Suppressor macrophage treated with lipopolysaccharide for 4 hours (primary cell): ENCODE measurements at regions not wholly inside any gene's neighbourhood (a gene's known extent, or its start where the extent isn't known, plus 50 kb on each side); places are given as distances from the start of the nearest gene placed in this dataset.

ENCODE experiments used
- DNase-seq: peaks from one replicate; pipeline ENCODE4 v3.0.0-alpha.2; 2020

DNA sequence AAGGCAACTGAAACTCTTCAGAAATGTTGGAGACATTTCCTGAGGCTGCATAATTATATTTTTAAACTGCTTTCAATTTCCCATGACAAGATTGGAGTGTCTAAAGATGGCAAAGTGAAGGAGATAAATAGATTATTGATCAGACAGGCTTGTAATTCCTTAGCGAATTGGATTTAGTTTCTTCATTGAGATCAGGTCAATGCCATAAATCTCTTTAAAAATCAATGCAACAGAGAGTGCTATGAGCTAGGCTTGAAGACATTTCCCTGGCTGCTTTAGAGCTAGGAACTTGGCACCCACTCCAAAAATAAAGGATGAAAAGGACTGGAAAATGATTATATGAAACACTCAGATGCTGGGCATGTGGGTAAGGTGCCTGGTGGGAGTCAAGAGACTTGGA, 828.4 kb downstream of the TLR4 start:
- no peak for DNase-seq

DNA sequence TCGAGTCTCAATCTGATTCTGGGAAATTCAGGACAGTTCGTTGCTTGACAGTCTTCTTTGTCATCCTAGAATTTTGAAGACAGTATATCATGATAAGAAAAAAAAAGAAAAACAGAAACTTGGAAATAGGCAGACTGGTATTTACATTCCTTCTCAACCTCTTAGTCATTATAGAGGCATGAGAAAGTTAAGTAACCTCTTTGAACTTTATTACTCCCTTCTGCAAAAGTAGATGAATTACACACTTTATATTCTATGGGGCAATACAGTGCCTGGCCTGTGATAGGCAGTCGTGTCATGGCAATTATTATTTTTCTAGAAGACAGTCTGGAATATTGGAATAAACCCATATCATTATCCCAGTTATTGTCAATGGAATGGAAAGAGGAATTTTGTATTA, 828.9 kb downstream of the TLR4 start:
- DNase-seq, result no peak

- no peak for DNase-seq
Measured at GRCh38 chr9:118533850-118534249, 829.6 kb downstream of the TLR4 start.

DNA sequence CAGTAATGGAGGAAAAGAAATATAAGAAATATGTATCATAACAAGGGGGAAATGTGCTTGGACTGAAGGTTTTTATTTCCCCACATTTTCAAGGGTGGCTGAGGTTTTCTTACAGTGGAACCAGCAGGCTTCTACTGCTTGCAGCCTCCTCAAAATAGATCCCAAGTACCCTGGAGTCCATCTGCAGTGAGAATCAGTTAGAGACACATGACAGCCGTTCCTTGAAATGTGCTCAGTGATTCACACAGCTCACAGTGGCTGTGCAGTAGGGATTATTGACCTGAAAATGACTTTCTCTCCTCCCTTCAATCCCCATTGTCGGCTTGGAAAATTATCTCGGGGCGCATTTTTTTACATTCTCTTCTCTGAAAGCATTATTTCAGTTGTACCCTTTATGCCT, 832.0 kb downstream of the TLR4 start:
- DNase-seq, result no peak

- DNase-seq, result no peak
Measured at GRCh38 chr9:118538959-118539358, 830.3 kb downstream of the BRINP1 start.

GRCh38 chr9:118553465-118553864, 815.8 kb downstream of the BRINP1 start:
- no peak for DNase-seq

DNA sequence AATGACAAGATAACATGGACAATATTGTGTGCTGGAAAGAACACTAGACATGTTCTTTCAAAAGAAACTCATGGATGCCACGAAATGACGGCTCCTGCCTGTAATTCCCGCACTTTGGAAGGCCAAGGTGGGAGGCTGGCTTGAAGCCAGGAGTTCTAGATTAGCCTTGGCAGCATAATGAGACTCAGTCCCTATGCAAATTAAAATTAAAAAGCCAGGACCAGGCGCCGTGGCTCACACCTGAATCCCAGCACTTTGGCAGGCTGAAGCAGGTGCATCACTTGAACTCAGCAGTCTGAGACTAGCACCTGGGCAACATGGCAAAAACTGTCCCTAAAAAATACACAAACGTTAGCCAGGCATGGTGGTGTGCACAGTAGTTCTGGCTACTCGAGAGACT, 814.2 kb downstream of the BRINP1 start:
- DNase-seq, result no peak

- DNase-seq, result no peak
Measured at GRCh38 chr9:118558026-118558425, 811.2 kb downstream of the BRINP1 start.

GRCh38 chr9:118558891-118559290, 810.3 kb downstream of the BRINP1 start:
- no peak for DNase-seq

GRCh38 chr9:118561051-118561450, 808.2 kb downstream of the BRINP1 start:
- no peak for DNase-seq

GRCh38 chr9:118563677-118564076, 805.6 kb downstream of the BRINP1 start:
- DNase-seq, result no peak

DNA sequence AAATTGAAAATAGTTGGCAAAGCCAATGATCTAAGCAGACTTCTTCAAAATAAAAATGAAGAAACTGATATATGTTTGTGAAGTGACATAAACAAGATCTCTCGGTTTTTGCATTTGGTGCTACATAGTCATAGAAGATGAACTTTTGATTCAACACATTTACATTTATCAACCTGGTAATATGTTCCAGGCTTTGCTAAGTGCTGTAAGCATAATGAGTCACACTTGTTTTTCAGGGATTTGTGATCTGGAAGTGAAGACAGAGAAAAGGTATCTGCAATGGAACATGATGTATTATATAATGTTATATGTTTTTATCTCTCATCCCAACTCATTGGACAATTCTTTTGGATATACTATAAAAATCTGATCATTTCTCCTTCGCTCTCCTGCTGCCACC, 801.4 kb downstream of the BRINP1 start:
- DNase-seq, result no peak

GRCh38 chr9:118568704-118569103, 800.5 kb downstream of the BRINP1 start:
- DNase-seq, result no peak

DNA sequence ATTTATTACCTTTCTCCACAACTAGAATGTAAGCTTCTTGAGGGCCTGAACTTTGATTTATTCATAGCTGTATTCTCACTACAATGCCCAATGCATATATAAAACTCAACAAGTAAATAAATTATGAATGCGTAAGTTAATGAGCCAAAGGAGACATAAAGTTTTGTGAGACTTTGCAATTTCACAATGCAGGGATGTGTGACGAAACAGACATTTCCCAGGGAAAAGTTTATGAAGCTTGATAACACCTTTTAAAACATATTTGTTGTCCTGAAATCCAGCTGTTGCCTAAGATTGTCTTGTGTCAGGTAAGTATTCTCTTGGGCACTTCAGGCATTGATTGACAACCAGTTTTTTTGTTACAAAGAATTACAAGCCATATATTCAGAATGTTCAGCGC, 800.1 kb downstream of the BRINP1 start:
- no peak for DNase-seq

GRCh38 chr9:118570066-118570465, 799.2 kb downstream of the BRINP1 start:
- DNase-seq, result no peak

DNA sequence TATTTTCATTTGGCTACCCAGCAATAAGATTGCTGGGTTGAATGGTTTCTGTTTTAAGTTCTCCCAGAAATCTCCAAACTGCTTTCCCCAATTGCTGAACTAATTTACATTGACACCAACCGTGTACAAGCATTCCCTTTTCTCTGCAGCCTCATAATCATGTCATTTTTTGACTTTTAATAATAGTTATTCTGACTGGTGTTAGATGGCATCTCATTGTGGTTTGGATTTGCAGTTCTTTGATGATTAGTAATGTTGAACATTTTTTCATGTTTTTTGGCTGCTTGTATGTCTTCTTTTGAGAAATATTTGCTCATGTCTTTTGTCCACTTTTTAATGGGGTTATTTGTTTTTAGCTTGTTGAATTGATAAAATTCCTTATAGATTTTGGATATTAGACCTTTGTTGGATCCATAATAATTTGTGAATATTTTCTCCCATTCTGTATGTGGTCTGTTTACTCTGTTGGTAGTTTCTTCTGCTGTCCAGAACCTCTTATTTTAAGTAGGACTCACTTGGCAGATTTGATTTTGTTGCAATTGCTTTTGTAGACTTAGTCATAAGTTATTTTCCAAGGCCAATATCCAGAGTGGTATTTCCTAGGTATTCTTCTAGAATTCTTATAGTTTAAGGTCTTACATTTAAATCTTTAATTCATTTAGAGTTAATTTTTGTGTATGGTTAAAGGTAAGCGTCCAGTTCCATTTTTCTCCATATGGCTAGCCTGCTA, 793.7 kb downstream of the BRINP1 start:
- no peak for DNase-seq

DNA sequence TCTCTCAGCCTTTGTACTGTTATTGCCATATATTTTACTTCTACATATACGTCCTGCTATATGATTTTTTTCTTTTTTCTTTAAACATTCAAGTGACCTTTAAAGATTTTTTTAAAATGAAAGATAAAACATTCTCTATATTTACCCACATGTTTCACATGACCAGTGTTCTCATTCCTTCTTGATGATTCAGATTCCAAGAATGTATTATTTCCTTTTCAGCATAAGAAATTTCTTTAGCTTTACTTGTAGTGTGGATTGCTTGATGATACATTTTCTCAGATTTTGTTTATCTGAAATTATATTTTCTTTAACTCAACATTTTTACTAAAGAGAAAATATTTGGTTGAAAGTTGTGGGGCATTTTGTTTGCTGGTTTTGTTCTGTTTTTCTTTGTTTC, 792.1 kb downstream of the BRINP1 start:
- DNase-seq, result no peak

DNA sequence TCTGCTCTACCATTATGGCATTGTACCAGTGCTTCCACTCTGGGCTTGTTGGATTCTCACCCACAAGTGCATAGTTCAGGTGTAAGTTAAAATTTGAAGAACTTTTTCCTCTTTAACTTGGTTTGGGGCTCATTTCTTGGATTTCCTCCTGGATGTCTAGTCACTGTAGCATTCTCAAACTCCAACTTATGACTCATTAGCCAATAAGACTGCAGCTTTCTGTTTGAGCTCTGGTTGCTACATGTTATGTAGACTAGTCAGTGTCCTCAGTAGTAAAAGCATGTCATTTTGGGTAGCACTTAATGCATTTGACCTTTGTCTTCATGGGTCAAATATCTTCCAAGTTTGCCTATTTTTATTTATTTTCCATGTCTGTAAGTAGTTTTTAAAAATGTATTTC, 790.8 kb downstream of the BRINP1 start:
- no peak for DNase-seq

DNA sequence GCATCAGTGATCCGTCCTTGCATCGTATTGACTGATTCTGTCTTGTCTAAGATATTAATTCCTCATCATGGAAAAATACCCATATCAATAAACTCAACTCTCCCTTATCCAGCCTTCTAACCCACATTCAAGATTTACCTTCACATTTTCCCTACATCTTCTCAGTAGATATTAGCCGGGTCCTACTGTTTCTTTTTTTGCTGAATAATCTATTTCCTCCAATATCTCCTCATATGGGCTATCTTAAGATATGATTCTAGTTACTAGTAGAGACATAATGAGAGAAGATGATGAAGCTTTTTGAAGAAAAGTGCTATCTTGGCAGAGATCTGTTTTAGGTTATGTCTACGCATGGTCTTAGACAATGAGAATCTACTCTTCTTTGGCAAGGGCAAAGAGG, 785.8 kb downstream of the BRINP1 start:
- DNase-seq, result no peak

DNA sequence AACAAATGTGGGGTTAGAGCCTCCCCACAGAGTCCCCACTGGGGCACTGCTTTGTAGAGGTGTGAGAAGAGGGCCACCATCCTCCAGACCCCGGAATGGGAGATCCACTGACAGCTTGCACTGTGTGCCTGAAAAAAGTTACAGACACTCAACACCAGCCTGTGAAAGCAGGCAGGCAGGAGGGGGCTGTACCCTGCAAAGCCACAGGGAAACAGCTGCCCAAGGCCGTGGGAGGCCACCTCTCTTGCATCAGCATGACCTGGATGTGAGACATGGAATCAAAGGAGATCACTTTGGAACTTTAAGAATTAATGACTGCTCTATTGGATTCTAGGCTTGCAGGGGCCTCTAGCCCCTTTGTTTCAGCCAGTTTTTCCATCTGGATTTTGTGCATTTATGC, 782.3 kb downstream of the BRINP1 start:
- no peak for DNase-seq

- no peak for DNase-seq
Measured at GRCh38 chr9:118594428-118594827, 774.8 kb downstream of the BRINP1 start.

DNA sequence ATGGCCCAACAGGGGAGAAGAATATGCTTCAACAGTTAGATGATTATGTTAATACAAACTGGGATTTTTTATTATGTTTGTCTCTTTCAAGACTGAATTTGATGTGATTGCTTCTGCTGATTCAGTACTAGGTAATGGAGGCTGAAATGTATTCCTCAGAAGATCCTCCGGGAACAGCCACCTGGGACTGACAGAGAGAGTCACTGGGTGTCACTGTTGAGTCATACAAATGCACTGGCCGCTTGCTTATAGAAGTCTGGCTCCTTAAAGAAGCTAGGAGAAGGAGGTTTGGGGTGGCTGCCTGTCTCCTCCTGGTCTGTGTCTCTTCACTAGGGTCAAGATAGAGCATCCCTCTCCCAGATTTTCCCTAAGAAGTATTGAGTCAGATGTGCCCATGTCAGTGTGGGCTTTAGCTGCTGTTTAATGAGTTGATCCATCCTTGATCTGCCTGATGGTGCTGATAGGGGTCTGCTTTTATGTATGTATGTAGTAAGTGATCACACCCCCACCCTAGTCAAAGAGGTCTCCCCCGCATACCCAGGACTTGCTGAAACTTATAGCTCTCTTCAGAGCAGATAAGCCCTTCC, 773.4 kb downstream of the BRINP1 start:
- DNase-seq, result no peak

DNA sequence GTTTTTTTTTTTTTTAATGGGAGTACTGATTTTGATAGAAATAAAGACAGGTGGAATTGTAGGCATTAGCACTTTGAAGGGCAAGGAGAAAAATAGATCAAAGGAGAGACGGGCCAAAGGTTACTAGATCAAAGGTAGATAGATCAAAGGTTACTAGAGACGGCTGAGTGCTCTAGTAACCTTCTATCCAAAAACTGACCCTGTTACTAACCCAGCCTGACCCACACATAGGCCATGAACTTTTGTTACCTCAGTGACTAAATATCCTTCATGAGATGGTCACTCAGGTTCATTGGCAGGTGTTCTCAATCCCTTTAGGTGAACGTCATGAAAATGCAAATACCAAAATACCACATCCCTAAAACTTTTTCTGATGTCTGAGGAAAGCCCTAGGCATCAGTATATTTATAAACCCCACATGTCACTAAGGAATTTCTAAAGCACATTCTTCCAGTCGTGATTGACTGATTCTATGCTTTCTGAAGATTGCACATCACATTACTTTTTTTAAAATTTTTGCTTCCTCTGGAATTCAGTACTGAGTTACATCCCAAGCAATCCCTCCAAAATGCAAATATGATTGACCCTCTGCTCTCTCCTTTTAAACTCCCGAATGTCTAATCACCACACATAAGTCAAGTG, 772.7 kb downstream of the BRINP1 start:
- no peak for DNase-seq

GRCh38 chr9:118606668-118607067, 762.6 kb downstream of the BRINP1 start:
- DNase-seq, result no peak
